Liver (tissue), 3 donors: ENCODE measurements at regions not wholly inside any gene's neighbourhood (a gene's known extent, or its start where the extent isn't known, plus 50 kb on each side); places are given as distances from the start of the nearest gene placed in this dataset.

Source experiments
- CTCF ChIP-seq: fragments of 150-350 bp; IDR thresholded peaks from 2 replicates; pipeline ENCODE4 v1.5.1; 2017; ENCODE audit warnings: improper control_type of control experiment, low read depth, low read length; ENCODE audit not compliant: missing input control
- EGR1 ChIP-seq, 2 donors: IDR thresholded peaks; 2 replicates each; pipeline ENCODE4 v1.6.1; 2016 to 2018; ENCODE audit warnings: antibody characterized with exemption in 2 of 2, low read depth in 2 of 2
- GABPA ChIP-seq, 2 donors: IDR thresholded peaks in 1 of 2; conservative IDR thresholded peaks in 1 of 2; 2 replicates each; pipeline ENCODE4 v1.6.1; 2016; ENCODE audit warnings: antibody characterized with exemption in 2 of 2, mild to moderate bottlenecking in 1 of 2, moderate library complexity in 1 of 2
- HNF4G ChIP-seq: IDR thresholded peaks from 2 replicates; pipeline ENCODE4 v1.6.1; 2016; ENCODE audit warnings: antibody characterized with exemption
- RXRA ChIP-seq, 2 donors: IDR thresholded peaks; 2 replicates each; pipeline ENCODE4 v1.6.1; 2017 to 2018; ENCODE audit warnings: antibody characterized with exemption in 2 of 2, mild to moderate bottlenecking in 1 of 2
- ZBTB33 ChIP-seq: IDR thresholded peaks from 2 replicates; pipeline ENCODE4 v1.6.1; 2016; ENCODE audit warnings: antibody characterized with exemption
- donor health status: healthy.
- donor health status: healthy.

GRCh38 chr4:182093431-182093831, 149.8 kb upstream of the TENM3 start:
- TF ChIP-seq ZBTB33 (no peak), EGR1 (IDR thresholded peaks at IDR 0.05; ENCODE audit: low read depth in 2 of 2) (no peak), CTCF (no peak), HNF4G (no peak), GABPA (IDR thresholded peaks at IDR 0.05 in 1 of 2, conservative IDR thresholded peaks at IDR 0.05 in 1 of 2) (no peak), RXRA (IDR thresholded peaks at IDR 0.05) (no peak)
